HepG2 (cell line): ENCODE measurements at regions not wholly inside any gene's neighbourhood (a gene's known extent, or its start where the extent isn't known, plus 50 kb on each side); places are given as distances from the start of the nearest gene placed in this dataset.
A peak's percentile ranks its signal among the peaks of the same experiment; 100 is the strongest.

Source experiments
- ATAC-seq: fragments of 200-7000 bp; cut with Tn5 transposase; 3 replicates; pipeline ENCODE4 v1.9.1; 2020; ENCODE audit warnings: mild to moderate bottlenecking, moderate library complexity
- BruUV-seq: library from RNA; stranded (reverse); fragments of 400-500 nt; replicated peaks from 2 replicates; lab custom pipeline; 2021; lab: Mats Ljungman, UMichigan
- CTCF ChIA-PET: fragments of 300-600 bp; formaldehyde crosslinking; extraction: SDS; loops from one replicate; lab custom pipeline; 2021; ENCODE audit warnings: low total read pairs, inconsistent platforms, low intra/inter-chr PET ratio; lab: Yijun Ruan, JAX
- POLR2A ChIA-PET: fragments of 350-600 bp; sonication (Branson Sonifier 250); formaldehyde crosslinking; loops from one replicate; lab custom pipeline; 2020; ENCODE audit warnings: antibody characterized with exemption, inconsistent platforms; lab: Yijun Ruan, JAX
- DNase-seq: peaks from one replicate; pipeline ENCODE4 v3.0.0-alpha.2; 2015; ENCODE audit warnings: low spot score
- FAIRE-seq: peaks from 3 replicates; lab custom pipeline; 2011; peaks lifted over from hg19 to GRCh38; lab: Jason Lieb, UNC
- H2AFZ ChIP-seq: one replicate; pipeline ENCODE4 v1.6.1; 2011; ENCODE audit warnings: low read length, inconsistent platforms
- H3K27ac ChIP-seq: fragments of 300-600 bp; 3 replicates; pipeline ENCODE4 v1.8.0; 2011; ENCODE audit warnings: mixed run types, mild to moderate bottlenecking, mixed read lengths, low read length, inconsistent platforms; ENCODE audit not compliant: insufficient read depth; ENCODE audit errors: extremely low read length
- H3K27me3 ChIP-seq, 2 experiments: fragments of 200-600 bp in 1 of 2; 2 replicates in 1 of 2; 3 replicates in 1 of 2; pipeline versions ENCODE4 v1.6.0 to v1.8.0; 2011; ENCODE audit warnings: low read length in 2 of 2, mild to moderate bottlenecking in 2 of 2, moderate library complexity in 2 of 2, inconsistent platforms in 1 of 2; ENCODE audit not compliant: insufficient read depth in 2 of 2, control insufficient read depth in 1 of 2
- H3K36me3 ChIP-seq, 2 experiments: fragments of 200-600 bp in 1 of 2; replicated peaks in 1 of 2; 2 replicates in 1 of 2; 3 replicates in 1 of 2; pipeline versions ENCODE4 v1.5.1 to v1.8.0; 2011; ENCODE audit warnings: low read length in 2 of 2, inconsistent platforms in 1 of 2; ENCODE audit not compliant: insufficient read depth in 2 of 2, control insufficient read depth in 1 of 2
- H3K4me1 ChIP-seq: 2 replicates; pipeline ENCODE4 v1.5.1; 2012; ENCODE audit warnings: low read length, inconsistent platforms; ENCODE audit not compliant: insufficient read depth
- H3K4me2 ChIP-seq: 2 replicates; pipeline ENCODE4 v1.6.0; 2011; ENCODE audit warnings: low read depth, low read length, inconsistent platforms
- H3K4me3 ChIP-seq, 3 experiments: fragments of 200-600 bp in 1 of 3; sonication (generic), shearing (Covaris generic) in 1 of 3; replicated peaks in 1 of 3; 2 replicates each; pipeline ENCODE4 v1.5.1; 2011 to 2016; ENCODE audit warnings: low read length in 3 of 3, inconsistent platforms in 2 of 3, low read depth in 2 of 3, mild to moderate bottlenecking in 2 of 3, control low read depth in 1 of 3, mixed read lengths in 1 of 3; ENCODE audit not compliant: insufficient read depth in 1 of 3
- H3K79me2 ChIP-seq: one replicate; pipeline ENCODE4 v1.6.1; 2011; ENCODE audit warnings: low read length, inconsistent platforms; ENCODE audit not compliant: insufficient read depth
- H3K9ac ChIP-seq: 2 replicates; pipeline ENCODE4 v1.6.0; 2011; ENCODE audit warnings: mild to moderate bottlenecking, low read depth, low read length, inconsistent platforms; ENCODE audit not compliant: insufficient read depth
- H3K9me3 ChIP-seq: 2 replicates; pipeline ENCODE4 v1.5.1; 2012; ENCODE audit warnings: mild to moderate bottlenecking, low read length
- H4K20me1 ChIP-seq: 2 replicates; pipeline ENCODE4 v1.6.0; 2011; ENCODE audit warnings: inconsistent platforms, mild to moderate bottlenecking, low read length, moderate library complexity; ENCODE audit not compliant: insufficient read depth
- ASH2L ChIP-seq: fragments of 300-600, 200-600 bp; sonication (generic); IDR thresholded peaks from 2 replicates; pipeline ENCODE4 v1.7.0; 2017; ENCODE audit warnings: low read depth, mild to moderate bottlenecking, moderate library complexity, mixed read lengths, low read length; ENCODE audit not compliant: insufficient read length
- FOXO1 ChIP-seq: sonication (generic); formaldehyde crosslinking; IDR thresholded peaks from 2 replicates; pipeline ENCODE4 v1.4.0; 2020; ENCODE audit warnings: missing genetic modification reagents
- LBX2 ChIP-seq: sonication (generic); formaldehyde crosslinking; IDR thresholded peaks from 2 replicates; pipeline ENCODE4 v1.5.0; 2020; ENCODE audit warnings: missing genetic modification reagents, mild to moderate bottlenecking, borderline replicate concordance
- MAFF ChIP-seq: IDR thresholded peaks from 2 replicates; pipeline ENCODE4 v1.6.1; 2011; ENCODE audit warnings: low read depth, low read length, improper control_type of control experiment
- MAFK ChIP-seq, 2 experiments: IDR thresholded peaks in 1 of 2; conservative IDR thresholded peaks in 1 of 2; 2 replicates each; pipeline ENCODE4 v1.6.1; 2011; ENCODE audit warnings: improper control_type of control experiment in 2 of 2, low read length in 2 of 2
- MEIS2 ChIP-seq: sonication (generic); formaldehyde crosslinking; IDR thresholded peaks from 2 replicates; pipeline ENCODE4 v1.9.0; 2021; ENCODE audit warnings: mild to moderate bottlenecking, missing genetic modification reagents
- ZNF883 ChIP-seq: sonication (generic); formaldehyde crosslinking; IDR thresholded peaks from 2 replicates; pipeline ENCODE4 v1.5.1; 2020; ENCODE audit warnings: mild to moderate bottlenecking, missing genetic modification reagents; ENCODE audit errors: not compliant biosample characterization
- WGBS: methylation state at CpG from one replicate; pipeline ENCODE4 v1.1.6; 2017; ENCODE audit warnings: low lambda C conversion rate; 5-methylcytosine and 5-hydroxymethylcytosine counted together
- in situ Hi-C: cut with HindIII; loops from 2 replicates; pipeline ENCODE4 v1.10.0; 2017; ENCODE audit warnings: low pct_unique_long_range_greater_than_20kb; ENCODE audit not compliant: extremely low pct_ligation_motif_present
- intact Hi-C: fragments of 100-400 bp; cut with micrococcal nuclease; formaldehyde crosslinking; loops from one replicate; pipeline ENCODE4 v1.10.0; 2022; ENCODE audit not compliant: unreplicated experiment

- Histone ChIP-seq H3K79me2 (no peaks in the 10 kb centered on the region), H3K9ac (no peak overlapping the region), H3K27me3 (no peaks in the 10 kb centered on the region)
- in situ Hi-C loops: no loop called here
- POLR2A ChIA-PET: no interaction called here
- no TSS peak for BruUV-seq
- FAIRE-seq (no peak), DNase-seq (no peak)
- no peak for TF ChIP-seq FOXO1
- no peak for TF ChIP-seq MEIS2
- no peak for TF ChIP-seq ZNF883
- no peak for TF ChIP-seq ASH2L
- TF ChIP-seq, all 625 proteins: peak for 0
- 7% methylated on average over 2 of the region's 3 CpGs for WGBS
- Histone ChIP-seq H2AFZ (no peak overlapping the region), H3K27ac (no peak overlapping the region), H3K4me1 (no peaks in the 10 kb centered on the region), H3K4me3 (no peak overlapping the region), H3K36me3 (no peaks in the 10 kb centered on the region), H4K20me1 (no peaks in the 10 kb centered on the region), H3K9me3 (no peaks in the 10 kb centered on the region), H3K4me2 (no peak overlapping the region)
- ATAC-seq: no peak
- CTCF ChIA-PET: no interaction called here
- intact Hi-C loops: no loop called here
These were observed 152.9 kb downstream of the FCRL5 start for GRCh38 chr1:157399343-157399983.

DNA sequence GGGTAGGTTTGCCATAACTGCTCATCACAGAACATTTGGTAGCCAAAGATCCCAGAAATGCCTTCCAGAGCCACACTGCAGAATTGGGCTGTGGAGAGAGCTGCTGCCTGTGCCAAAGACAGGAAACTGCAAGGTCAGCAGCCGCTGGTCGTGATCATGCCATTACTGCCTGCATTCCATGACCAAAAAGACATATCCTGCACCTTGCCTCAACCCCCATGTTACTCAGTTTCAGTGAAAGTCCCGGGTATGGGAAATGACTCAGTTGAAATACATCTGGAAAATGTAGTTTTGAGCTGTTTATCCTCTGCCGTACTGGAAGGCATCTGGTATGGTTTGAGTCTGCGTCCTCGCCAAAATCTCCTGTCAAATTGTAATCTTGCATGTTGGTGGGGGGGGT is 161.7 kb downstream of the FCRL5 start:
- Histone ChIP-seq H3K9ac (no peak overlapping the region), H3K79me2 (no peaks in the 10 kb centered on the region), H3K27me3 (no peaks in the 10 kb centered on the region; a peak in 1 of 5 replicates), H3K4me1 (peaks cover 7% of the 10 kb centered on the region; the same call in 1 of the 2 replicates)
- intact Hi-C loops: no loop called here
- peak; percentile 82 to 85 for TF ChIP-seq MAFK (conservative IDR thresholded peaks at IDR 0.05 in 1 of 2, IDR thresholded peaks at IDR 0.05 in 1 of 2; ENCODE audit: low read length in 2 of 2)
- TF ChIP-seq MAFF: peak; percentile 66
- no peak for TF ChIP-seq LBX2 (CRISPR knock-in tag)
- TF ChIP-seq, all 625 proteins: peak for 2
- in situ Hi-C loops: no loop called here
- H3K9me3 ChIP-seq: no peaks in the 10 kb centered on the region
- no peak overlapping the region for H3K27ac ChIP-seq
- no peaks in the 10 kb centered on the region for H4K20me1 ChIP-seq
- ATAC-seq (no peak), FAIRE-seq (no peak), DNase-seq (no peak)
- no peak overlapping the region for H3K4me2 ChIP-seq
- CTCF ChIA-PET: no interaction called here
- H3K4me3 ChIP-seq: no peak overlapping the region
- no peak overlapping the region for H2AFZ ChIP-seq
- no peaks in the 10 kb centered on the region for H3K36me3 ChIP-seq
- no TSS peak for BruUV-seq
- WGBS: 42% methylated on average over 3 of the region's 6 CpGs
- POLR2A ChIA-PET: no interaction called here
